IPS DF 6.9 (cell line): ENCODE measurements at regions not wholly inside any gene's neighbourhood (a gene's known extent, or its start where the extent isn't known, plus 50 kb on each side); places are given as distances from the start of the nearest gene placed in this dataset.

ENCODE experiments used
- DNase-seq: peaks from one replicate; pipeline ENCODE4 v3.0.0-alpha.2; 2013; ENCODE audit warnings: low read depth, low spot score
- H3K27ac ChIP-seq: one replicate; pipeline ENCODE4 v1.5.1; 2013; ENCODE audit warnings: low read length, control low read depth
- H3K27me3 ChIP-seq: 2 replicates; pipeline ENCODE4 v1.6.1; 2013; ENCODE audit warnings: mild to moderate bottlenecking, low read length; ENCODE audit not compliant: control insufficient read depth, insufficient read depth
- H3K36me3 ChIP-seq: 2 replicates; pipeline ENCODE4 v1.6.1; 2013; ENCODE audit warnings: low read length; ENCODE audit not compliant: control insufficient read depth, insufficient read depth
- H3K4me1 ChIP-seq: 2 replicates; pipeline ENCODE4 v1.6.1; 2013; ENCODE audit warnings: low read length; ENCODE audit not compliant: control insufficient read depth, insufficient read depth
- H3K4me3 ChIP-seq: 2 replicates; pipeline ENCODE4 v1.5.1; 2013; ENCODE audit warnings: mild to moderate bottlenecking, low read length
- H3K9me3 ChIP-seq: 2 replicates; pipeline ENCODE4 v1.6.1; 2013; ENCODE audit warnings: low read length, inconsistent platforms; ENCODE audit not compliant: control insufficient read depth, insufficient read depth
- WGBS: extraction: QIAGEN DNeasy Blood & Tissue Kit; methylation state at CpG from one replicate; pipeline ENCODE4 v1.1.7; 2013; ENCODE audit warnings: mixed read lengths, missing lambda C conversion rate; ENCODE audit not compliant: insufficient read length, insufficient coverage; 5-methylcytosine and 5-hydroxymethylcytosine counted together

GRCh38 chr2:64793701-64794100, 140.0 kb upstream of the SERTAD2 start:
- Histone ChIP-seq H3K4me1 (no peaks in the 10 kb centered on the region), H3K27ac (no peak overlapping the region), H3K36me3 (no peaks in the 10 kb centered on the region), H3K27me3 (no peaks in the 10 kb centered on the region), H3K9me3 (no peaks in the 10 kb centered on the region), H3K4me3 (no peak overlapping the region)
- no peak for DNase-seq
- no CpG with 5 or more reads among the region's 1 CpG for WGBS

GRCh38 chr2:64794426-64794995, 140.8 kb upstream of the SERTAD2 start:
- no peaks in the 10 kb centered on the region for H3K4me1 ChIP-seq
- H3K4me3 ChIP-seq, result no peak overlapping the region
- H3K27me3 ChIP-seq, result no peaks in the 10 kb centered on the region
- H3K36me3 ChIP-seq, result no peaks in the 10 kb centered on the region
- DNase-seq, result no peak
- H3K9me3 ChIP-seq, result no peaks in the 10 kb centered on the region
- H3K27ac ChIP-seq, result no peak overlapping the region
- no CpG with 5 or more reads among the region's 6 CpGs for WGBS

GRCh38 chr2:64795024-64795592, 141.4 kb upstream of the SERTAD2 start:
- Histone ChIP-seq H3K27me3 (no peaks in the 10 kb centered on the region), H3K4me1 (no peaks in the 10 kb centered on the region), H3K27ac (no peak overlapping the region), H3K36me3 (no peaks in the 10 kb centered on the region), H3K4me3 (no peak overlapping the region), H3K9me3 (no peaks in the 10 kb centered on the region)
- WGBS, result no CpG with 5 or more reads among the region's 6 CpGs
- no peak for DNase-seq

- WGBS, result 100% methylated on average over 3 of the region's 6 CpGs
- Histone ChIP-seq H3K27ac (no peak overlapping the region), H3K36me3 (no peaks in the 10 kb centered on the region), H3K4me3 (no peak overlapping the region), H3K9me3 (no peaks in the 10 kb centered on the region), H3K4me1 (no peaks in the 10 kb centered on the region), H3K27me3 (no peaks in the 10 kb centered on the region)
- no peak for DNase-seq
Measured at GRCh38 chr2:64796926-64797325, 143.2 kb upstream of the SERTAD2 start.

GRCh38 chr2:64797881-64798575, 144.3 kb upstream of the SERTAD2 start:
- no CpG with 5 or more reads among the region's 4 CpGs for WGBS
- Histone ChIP-seq H3K9me3 (no peaks in the 10 kb centered on the region), H3K27ac (no peak overlapping the region), H3K36me3 (no peaks in the 10 kb centered on the region), H3K4me1 (no peaks in the 10 kb centered on the region), H3K4me3 (no peak overlapping the region), H3K27me3 (no peaks in the 10 kb centered on the region)
- no peak for DNase-seq

- Histone ChIP-seq H3K4me3 (no peak overlapping the region), H3K36me3 (no peaks in the 10 kb centered on the region), H3K9me3 (no peaks in the 10 kb centered on the region), H3K4me1 (no peaks in the 10 kb centered on the region), H3K27ac (no peak overlapping the region), H3K27me3 (no peaks in the 10 kb centered on the region)
- DNase-seq, result no peak
- no CpG with 5 or more reads among the region's 4 CpGs for WGBS
Measured at GRCh38 chr2:64799592-64800252, 146.0 kb upstream of the SERTAD2 start.

- Histone ChIP-seq H3K4me3 (no peak overlapping the region), H3K27me3 (no peaks in the 10 kb centered on the region), H3K9me3 (no peaks in the 10 kb centered on the region), H3K4me1 (no peaks in the 10 kb centered on the region), H3K36me3 (no peaks in the 10 kb centered on the region), H3K27ac (no peak overlapping the region)
- no CpG with 5 or more reads among the region's 2 CpGs for WGBS
- no peak for DNase-seq
Measured at GRCh38 chr2:64803776-64804175, 150.1 kb upstream of the SERTAD2 start.

GRCh38 chr2:64804651-64805050, 150.9 kb upstream of the SERTAD2 start:
- H3K4me1 ChIP-seq, result no peaks in the 10 kb centered on the region
- H3K9me3 ChIP-seq, result no peaks in the 10 kb centered on the region
- no peak overlapping the region for H3K27ac ChIP-seq
- no peak for DNase-seq
- no peaks in the 10 kb centered on the region for H3K36me3 ChIP-seq
- no peaks in the 10 kb centered on the region for H3K27me3 ChIP-seq
- no peak overlapping the region for H3K4me3 ChIP-seq
- no CpG with 5 or more reads among the region's 3 CpGs for WGBS

- H3K27me3 ChIP-seq, result no peaks in the 10 kb centered on the region
- no peaks in the 10 kb centered on the region for H3K36me3 ChIP-seq
- DNase-seq, result no peak
- no peak overlapping the region for H3K4me3 ChIP-seq
- no peak overlapping the region for H3K27ac ChIP-seq
- no peaks in the 10 kb centered on the region for H3K9me3 ChIP-seq
- H3K4me1 ChIP-seq, result no peaks in the 10 kb centered on the region
- WGBS, result no CpG with 5 or more reads among the region's 4 CpGs
Measured at GRCh38 chr2:64807417-64807816, 153.7 kb upstream of the SERTAD2 start.

GRCh38 chr2:64808092-64808491, 154.4 kb upstream of the SERTAD2 start:
- no peaks in the 10 kb centered on the region for H3K9me3 ChIP-seq
- H3K27me3 ChIP-seq, result no peaks in the 10 kb centered on the region
- H3K27ac ChIP-seq, result no peak overlapping the region
- H3K36me3 ChIP-seq, result no peaks in the 10 kb centered on the region
- no peak for DNase-seq
- no peak overlapping the region for H3K4me3 ChIP-seq
- H3K4me1 ChIP-seq, result no peaks in the 10 kb centered on the region
- no CpG with 5 or more reads among the region's 2 CpGs for WGBS
